ENCODE measurements at regions not wholly inside any gene's neighbourhood (a gene's known extent, or its start where the extent isn't known, plus 50 kb on each side); places are given as distances from the start of the nearest gene placed in this dataset.

GRCh38 chr2:222794585-222795449 lies 66.0 kb upstream of the ACSL3 start:
- Histone ChIP-seq H3K4me1 (ENCODE audit: control insufficient read depth in 1 of 2, insufficient read depth in 2 of 2, low read length in 2 of 2) (no peaks in the 10 kb centered on the region), H4K20me1 (ENCODE audit: insufficient read depth) (no peaks in the 10 kb centered on the region), H3K4me2 (ENCODE audit: low read length) (no peak overlapping the region), H3K36me3 (ENCODE audit: control insufficient read depth in 1 of 2, insufficient read depth in 2 of 2, low read length in 2 of 2) (no peaks in the 10 kb centered on the region), H3K27ac (ENCODE audit: low read depth, low read length) (no peak overlapping the region), H3K79me2 (ENCODE audit: insufficient read depth, low read length) (no peaks in the 10 kb centered on the region), H3K27me3 (ENCODE audit: insufficient read depth, low read length) (no peaks in the 10 kb centered on the region), H3K9me3 (ENCODE audit: control insufficient read depth in 1 of 2, insufficient read depth in 1 of 2, low read depth in 1 of 2, low read length in 2 of 2) (no peaks in the 10 kb centered on the region), H3K9ac (ENCODE audit: low read length) (no peak overlapping the region), H3K4me3 (replicated peaks in 1 of 2; ENCODE audit: low read depth in 1 of 2, low read length in 2 of 2) (no peak overlapping the region), H2AFZ (ENCODE audit: low read depth, low read length, poor library complexity, severe bottlenecking) (no peak overlapping the region), H3K9me2 (ENCODE audit: insufficient read depth) (no peaks in the 10 kb centered on the region)
- ATAC-seq (no peak), DNase-seq (ENCODE audit: low read depth, low spot score) (no peak)
- no TSS peak for BruUV-seq (replicated peaks)
- intact Hi-C loops (cut with micrococcal nuclease) = no loop called here
- ChIA-PET RAD21 (ENCODE audit: low non-redundant PET in 1 of 2, low total read pairs in 2 of 2, uncharacterized antibody in 2 of 2, unreplicated experiment in 2 of 2) (no interaction called here), POLR2A (no interaction called here), CTCF (no interaction called here)
- TF ChIP-seq ELF1 (IDR thresholded peaks at IDR 0.05; ENCODE audit: borderline replicate concordance, low read depth) = no peak

- intact Hi-C loops (cut with micrococcal nuclease) = no loop called here
- H3K27ac ChIP-seq (ENCODE audit: low read depth, low read length) = no peak overlapping the region
- H3K9me3 ChIP-seq (ENCODE audit: control insufficient read depth in 1 of 2, insufficient read depth in 1 of 2, low read depth in 1 of 2, low read length in 2 of 2) = no peaks in the 10 kb centered on the region
- no peak overlapping the region for H2AFZ ChIP-seq (ENCODE audit: low read depth, low read length, poor library complexity, severe bottlenecking)
- ChIA-PET RAD21 (ENCODE audit: low non-redundant PET in 1 of 2, low total read pairs in 2 of 2, uncharacterized antibody in 2 of 2, unreplicated experiment in 2 of 2) (no interaction called here), CTCF (no interaction called here), POLR2A (no interaction called here)
- H3K4me1 ChIP-seq (ENCODE audit: control insufficient read depth in 1 of 2, insufficient read depth in 2 of 2, low read length in 2 of 2) = no peaks in the 10 kb centered on the region
- no peaks in the 10 kb centered on the region for H3K9me2 ChIP-seq (ENCODE audit: insufficient read depth)
- no peak overlapping the region for H3K4me2 ChIP-seq (ENCODE audit: low read length)
- H3K79me2 ChIP-seq (ENCODE audit: insufficient read depth, low read length) = no peaks in the 10 kb centered on the region
- BruUV-seq (replicated peaks) = no TSS peak
- H3K27me3 ChIP-seq (ENCODE audit: insufficient read depth, low read length) = no peaks in the 10 kb centered on the region
- ATAC-seq (no peak), DNase-seq (ENCODE audit: low read depth, low spot score) (no peak)
- no peak for TF ChIP-seq MAX (IDR thresholded peaks at IDR 0.05)
- no peak for TF ChIP-seq EGR1 (IDR thresholded peaks at IDR 0.05; ENCODE audit: low read depth)
- TF ChIP-seq ZBTB33 (IDR thresholded peaks at IDR 0.05; ENCODE audit: extremely low read depth, insufficient replicate concordance, low read length) = no peak
- no peak for TF ChIP-seq TCF7L2 (IDR thresholded peaks at IDR 0.05; ENCODE audit: borderline replicate concordance, extremely low read depth, insufficient read depth, insufficient read length)
- no peak for TF ChIP-seq EZH2phosphoT487 (IDR thresholded peaks at IDR 0.05; ENCODE audit: borderline replicate concordance)
- no peak for TF ChIP-seq SP1 (IDR thresholded peaks at IDR 0.05; ENCODE audit: low read depth)
- TF ChIP-seq ZFX (IDR thresholded peaks at IDR 0.05) = no peak
- TF ChIP-seq RAD21 (IDR thresholded peaks at IDR 0.05; ENCODE audit: low read depth) = no peak
- TF ChIP-seq POLR2AphosphoS5 (IDR thresholded peaks at IDR 0.05; ENCODE audit: low read depth, low read length) = no peak
- no peaks in the 10 kb centered on the region for H3K36me3 ChIP-seq (ENCODE audit: control insufficient read depth in 1 of 2, insufficient read depth in 2 of 2, low read length in 2 of 2)
- no peaks in the 10 kb centered on the region for H4K20me1 ChIP-seq (ENCODE audit: insufficient read depth)
- H3K9ac ChIP-seq (ENCODE audit: low read length) = no peak overlapping the region
- no peak overlapping the region for H3K4me3 ChIP-seq (replicated peaks in 1 of 2; ENCODE audit: low read depth in 1 of 2, low read length in 2 of 2)
Measured at GRCh38 chr2:222795450-222796357, 65.1 kb upstream of the ACSL3 start.
